ENCODE measurements at regions not wholly inside any gene's neighbourhood (a gene's known extent, or its start where the extent isn't known, plus 50 kb on each side); places are given as distances from the start of the nearest gene placed in this dataset.

DNA sequence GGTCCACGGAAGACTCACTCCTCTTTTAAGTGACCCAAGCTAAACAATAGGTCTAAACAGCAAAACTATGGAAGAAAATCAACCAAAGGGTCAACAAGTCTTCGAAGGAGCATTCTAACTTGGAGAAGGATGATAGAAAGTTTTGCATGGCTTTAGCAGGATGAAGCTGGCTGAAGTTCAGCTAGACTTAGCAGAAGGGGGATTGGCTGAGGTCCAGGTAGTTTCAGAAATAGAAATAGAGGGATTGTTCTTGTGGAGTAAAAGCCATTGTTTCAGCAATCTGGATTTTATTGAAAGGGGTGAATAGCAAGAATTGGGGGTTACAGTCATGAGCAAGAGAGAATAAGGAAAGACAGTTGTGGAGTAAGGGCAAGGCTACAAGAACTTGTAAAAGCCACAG lies 84.7 kb upstream of the TSPAN8 start:
- Histone ChIP-seq H3K4me3 (replicated peaks in 1 of 3; ENCODE audit: insufficient read depth in 1 of 3, low read depth in 1 of 3, low read length in 3 of 3) (no peak overlapping the region), H3K36me3 (ENCODE audit: control insufficient read depth in 2 of 2, extremely low read depth in 1 of 2, insufficient read depth in 2 of 2, low read length in 2 of 2) (no peaks in the 10 kb centered on the region), H3K9ac (replicated peaks; ENCODE audit: extremely low read depth, insufficient read depth, low read length) (no peak overlapping the region), H3K27ac (ENCODE audit: insufficient read depth, low read depth, low read length) (no peak overlapping the region), H3K4me1 (ENCODE audit: control insufficient read depth, extremely low read depth, insufficient read depth, low read length) (no peaks in the 10 kb centered on the region), H3K79me2 (ENCODE audit: control insufficient read depth, insufficient read depth, low read length) (no peaks in the 10 kb centered on the region), H3K27me3 (ENCODE audit: control insufficient read depth in 2 of 2, insufficient read depth in 2 of 2, low read length in 2 of 2) (no peaks in the 10 kb centered on the region), H3K4me2 (ENCODE audit: insufficient read depth, low read length) (no peak overlapping the region), H2AFZ (ENCODE audit: low read depth, low read length) (no peak overlapping the region), H4K20me1 (replicated peaks; ENCODE audit: control insufficient read depth, extremely low read depth, insufficient read depth, low read length) (no peaks in the 10 kb centered on the region), H3K9me3 (replicated peaks; ENCODE audit: control insufficient read depth, insufficient read depth, low read length) (no peaks in the 10 kb centered on the region), H3K9me1 (replicated peaks; ENCODE audit: control insufficient read depth, extremely low read depth, insufficient read depth, low read length) (no peaks in the 10 kb centered on the region)
- dilution Hi-C loops (cut with MboI; ENCODE audit: extremely low pct_ligation_motif_present, low sequenced_read_pairs) = no loop called here
- ChIA-PET POLR2A (no interaction called here), CTCF (no interaction called here)
- DNase-seq (ENCODE audit: low read depth, low spot score) (no peak), FAIRE-seq (no peak)
- TF ChIP-seq POLR2A (IDR thresholded peaks at IDR 0.05; ENCODE audit: low read depth, low read length) (no peak), EZH2 (IDR thresholded peaks at IDR 0.05; ENCODE audit: borderline replicate concordance, low read depth, low read length, severe bottlenecking) (no peak), MYC (IDR thresholded peaks at IDR 0.05; ENCODE audit: low read depth, low read length) (no peak), POLR2AphosphoS5 (IDR thresholded peaks at IDR 0.05; ENCODE audit: insufficient read depth, low read depth, low read length) (no peak), FOS (IDR thresholded peaks at IDR 0.05; ENCODE audit: borderline replicate concordance, insufficient read depth, low read length) (no peak), GATA2 (IDR thresholded peaks at IDR 0.05; ENCODE audit: insufficient read depth, insufficient read length, low read depth, low read length) (no peak), JUN (IDR thresholded peaks at IDR 0.05; ENCODE audit: borderline replicate concordance, insufficient read depth, insufficient read length, low read depth) (no peak)
- TF ChIP-seq, protein P1, sequence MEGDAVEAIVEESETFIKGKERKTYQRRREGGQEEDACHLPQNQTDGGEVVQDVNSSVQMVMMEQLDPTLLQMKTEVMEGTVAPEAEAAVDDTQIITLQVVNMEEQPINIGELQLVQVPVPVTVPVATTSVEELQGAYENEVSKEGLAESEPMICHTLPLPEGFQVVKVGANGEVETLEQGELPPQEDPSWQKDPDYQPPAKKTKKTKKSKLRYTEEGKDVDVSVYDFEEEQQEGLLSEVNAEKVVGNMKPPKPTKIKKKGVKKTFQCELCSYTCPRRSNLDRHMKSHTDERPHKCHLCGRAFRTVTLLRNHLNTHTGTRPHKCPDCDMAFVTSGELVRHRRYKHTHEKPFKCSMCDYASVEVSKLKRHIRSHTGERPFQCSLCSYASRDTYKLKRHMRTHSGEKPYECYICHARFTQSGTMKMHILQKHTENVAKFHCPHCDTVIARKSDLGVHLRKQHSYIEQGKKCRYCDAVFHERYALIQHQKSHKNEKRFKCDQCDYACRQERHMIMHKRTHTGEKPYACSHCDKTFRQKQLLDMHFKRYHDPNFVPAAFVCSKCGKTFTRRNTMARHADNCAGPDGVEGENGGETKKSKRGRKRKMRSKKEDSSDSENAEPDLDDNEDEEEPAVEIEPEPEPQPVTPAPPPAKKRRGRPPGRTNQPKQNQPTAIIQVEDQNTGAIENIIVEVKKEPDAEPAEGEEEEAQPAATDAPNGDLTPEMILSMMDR (IDR thresholded peaks at IDR 0.05; ENCODE audit: extremely low read depth in 1 of 2, insufficient read depth in 1 of 2, low read depth in 1 of 2, low read length in 2 of 2) = no peak
- TF ChIP-seq, protein P2, sequence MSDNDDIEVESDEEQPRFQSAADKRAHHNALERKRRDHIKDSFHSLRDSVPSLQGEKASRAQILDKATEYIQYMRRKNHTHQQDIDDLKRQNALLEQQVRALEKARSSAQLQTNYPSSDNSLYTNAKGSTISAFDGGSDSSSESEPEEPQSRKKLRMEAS (IDR thresholded peaks at IDR 0.05; ENCODE audit: insufficient read depth, insufficient read length) = no peak
- no TSS peak for BruUV-seq (replicated peaks)
- intact Hi-C loops (cut with micrococcal nuclease) = no loop called here
